Neural crest cell (in vitro differentiated cells): ENCODE measurements at regions not wholly inside any gene's neighbourhood (a gene's known extent, or its start where the extent isn't known, plus 50 kb on each side); places are given as distances from the start of the nearest gene placed in this dataset.

Experiments used
- DNase-seq: peaks from one replicate; pipeline ENCODE4 v3.0.0; 2021; ENCODE audit warnings: low read depth, mixed read lengths, low spot score
- H3K27ac Mint-ChIP-seq: one replicate; pipeline ENCODE4 v1.8.0; 2021; ENCODE audit warnings: mild to moderate bottlenecking, mixed read lengths; ENCODE audit not compliant: unreplicated experiment
- H3K27me3 Mint-ChIP-seq: 2 replicates; pipeline ENCODE4 v1.8.0; 2021; ENCODE audit warnings: low read depth, mild to moderate bottlenecking, mixed read lengths
- H3K36me3 Mint-ChIP-seq: 2 replicates; pipeline ENCODE4 v1.8.0; 2021; ENCODE audit warnings: low read depth, mild to moderate bottlenecking, mixed read lengths
- H3K4me1 Mint-ChIP-seq: 2 replicates; pipeline ENCODE4 v1.8.0; 2021; ENCODE audit warnings: mixed read lengths
- H3K4me3 Mint-ChIP-seq: one replicate; pipeline ENCODE4 v1.8.0; 2021; ENCODE audit warnings: mild to moderate bottlenecking, mixed read lengths
- H3K9me3 Mint-ChIP-seq: 2 replicates; pipeline ENCODE4 v1.8.0; 2021; ENCODE audit warnings: mixed read lengths
- CTCF ChIP-seq: fragments of 200-600 bp; sonication (generic); conservative IDR thresholded peaks from 2 replicates; pipeline ENCODE4 v1.5.0; 2021; ENCODE audit warnings: antibody characterized with exemption, mild to moderate bottlenecking

DNA sequence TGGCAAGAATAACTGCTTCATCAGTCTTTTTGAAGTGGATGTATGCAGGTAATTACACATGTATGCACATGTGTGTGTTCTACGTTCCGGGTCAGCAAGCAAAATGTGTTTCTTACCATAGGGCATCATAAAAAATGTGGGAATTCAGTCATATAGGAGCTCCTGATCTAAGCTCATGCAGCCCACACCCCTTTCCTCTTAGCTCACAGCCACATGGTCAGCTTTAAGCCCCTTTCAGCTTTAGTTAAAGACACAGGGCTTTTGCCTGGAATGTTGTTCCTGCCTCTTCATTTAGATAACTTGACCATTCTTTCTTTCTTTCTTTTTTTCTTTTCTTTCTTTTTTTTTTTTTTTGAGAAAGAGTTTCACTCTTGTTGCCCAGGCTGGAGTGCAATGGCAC is 258.1 kb downstream of the RPS24 start:
- Mint-ChIP-seq H3K36me3 (no peaks in the 10 kb centered on the region), H3K27me3 (no peaks in the 10 kb centered on the region), H3K27ac (no peak overlapping the region), H3K4me3 (no peak overlapping the region), H3K4me1 (peaks cover 77% of the 10 kb centered on the region), H3K9me3 (no peaks in the 10 kb centered on the region)
- no peak for TF ChIP-seq CTCF
- no peak for DNase-seq

GRCh38 chr10:78292250-78292981 is 258.8 kb downstream of the RPS24 start:
- DNase-seq = no peak
- H3K27me3 Mint-ChIP-seq = no peaks in the 10 kb centered on the region
- H3K9me3 Mint-ChIP-seq = no peaks in the 10 kb centered on the region
- TF ChIP-seq CTCF = no peak
- no peaks in the 10 kb centered on the region for H3K36me3 Mint-ChIP-seq
- peak overlapping the region; percentile 84 for H3K4me3 Mint-ChIP-seq
- H3K4me1 Mint-ChIP-seq = peaks cover 80% of the 10 kb centered on the region
- H3K27ac Mint-ChIP-seq = peak overlapping the region; percentile 98

DNA sequence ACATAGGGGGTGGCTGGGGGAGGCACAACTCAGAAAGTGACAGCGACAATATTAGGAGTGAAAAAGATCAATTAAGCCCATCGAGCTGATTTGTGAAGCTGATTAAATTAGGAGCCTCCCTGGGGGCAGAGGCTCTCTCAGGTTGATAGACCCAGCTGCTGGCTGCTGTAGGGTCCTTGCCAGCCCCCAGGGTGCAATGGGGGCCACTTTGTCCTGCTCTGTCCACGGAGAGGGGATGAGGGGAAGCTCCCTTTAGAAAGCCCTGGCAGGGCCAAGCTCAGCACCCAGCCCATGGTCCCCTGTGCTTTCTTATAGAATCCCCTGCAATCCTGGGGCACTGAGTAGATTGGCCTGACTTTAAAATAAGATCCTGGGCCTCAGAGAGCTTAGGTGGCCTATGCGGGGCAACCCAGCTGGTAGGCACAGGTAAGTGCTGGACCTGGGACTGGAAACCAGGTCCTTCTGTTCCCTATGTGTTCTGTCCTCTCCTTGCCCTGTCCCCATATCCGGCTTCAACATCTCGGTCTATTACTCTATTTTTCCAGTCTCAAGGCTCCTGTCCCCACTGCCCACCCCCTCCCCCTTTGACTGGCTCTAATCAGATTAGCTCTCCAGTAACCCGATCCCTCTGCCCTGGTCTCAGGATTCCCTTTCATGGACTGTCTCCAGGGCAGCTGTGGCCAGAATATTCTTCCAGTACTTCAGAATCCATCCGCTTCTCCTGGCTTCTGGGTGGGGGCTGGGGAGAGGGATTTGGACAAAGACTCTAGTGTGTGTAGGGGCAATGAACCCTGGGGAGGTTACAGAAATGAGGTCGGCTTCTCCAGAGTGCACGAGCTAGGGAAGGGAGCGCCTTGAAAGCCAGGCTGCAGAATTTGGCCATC is 259.6 kb downstream of the RPS24 start:
- Mint-ChIP-seq H3K9me3 (no peaks in the 10 kb centered on the region), H3K27ac (peak overlapping the region; percentile 98), H3K4me1 (peaks cover 79% of the 10 kb centered on the region), H3K36me3 (no peaks in the 10 kb centered on the region), H3K27me3 (no peaks in the 10 kb centered on the region), H3K4me3 (peak overlapping the region; percentile 84)
- TF ChIP-seq CTCF = no peak
- peak; percentile 59 for DNase-seq

GRCh38 chr10:78295242-78295641 is 261.6 kb downstream of the RPS24 start:
- peaks cover 74% of the 10 kb centered on the region for H3K4me1 Mint-ChIP-seq
- no peaks in the 10 kb centered on the region for H3K36me3 Mint-ChIP-seq
- no peak for DNase-seq
- TF ChIP-seq CTCF = no peak
- no peaks in the 10 kb centered on the region for H3K27me3 Mint-ChIP-seq
- H3K4me3 Mint-ChIP-seq = peak overlapping the region; percentile 44
- peak overlapping the region; percentile 51 for H3K27ac Mint-ChIP-seq
- no peaks in the 10 kb centered on the region for H3K9me3 Mint-ChIP-seq

GRCh38 chr10:78296785-78297184 is 263.1 kb downstream of the RPS24 start:
- H3K4me1 Mint-ChIP-seq = peaks cover 79% of the 10 kb centered on the region
- peaks cover 2% of the 10 kb centered on the region for H3K36me3 Mint-ChIP-seq
- H3K27ac Mint-ChIP-seq = no peak overlapping the region

More at GRCh38 chr10:78296785-78297184, 263.1 kb downstream of the RPS24 start:
- TF ChIP-seq CTCF = no peak
- H3K4me3 Mint-ChIP-seq = no peak overlapping the region
- no peaks in the 10 kb centered on the region for H3K27me3 Mint-ChIP-seq
- H3K9me3 Mint-ChIP-seq = no peaks in the 10 kb centered on the region
- no peak for DNase-seq
